ENCODE measurements at regions not wholly inside any gene's neighbourhood (a gene's known extent, or its start where the extent isn't known, plus 50 kb on each side); places are given as distances from the start of the nearest gene placed in this dataset.
"Not testable (repeated sequence)": the region's sequence is repeated elsewhere in the genome, so short reads cannot be mapped to it uniquely, and the experiment has no call there.

- no peak for DNase-seq
Measured at GRCh38 chr4:175033162-175033561, 115.0 kb downstream of the ADAM29 start.

GRCh38 chr4:175034007-175034406, 115.8 kb downstream of the ADAM29 start:
- no peak for DNase-seq

- DNase-seq: no peak
Measured at GRCh38 chr4:175034986-175035705, 117.0 kb downstream of the ADAM29 start.

- no peak for DNase-seq
Measured at GRCh38 chr4:175035905-175036304, 117.7 kb downstream of the ADAM29 start.

GRCh38 chr4:175048111-175048784, 130.1 kb downstream of the ADAM29 start:
- DNase-seq: no peak

GRCh38 chr4:175048906-175049305, 130.7 kb downstream of the ADAM29 start:
- DNase-seq: no peak

GRCh38 chr4:175051974-175052373, 133.8 kb downstream of the ADAM29 start:
- DNase-seq: no peak

- no peak for DNase-seq
Measured at GRCh38 chr4:175054980-175055379, 136.8 kb downstream of the ADAM29 start.

GRCh38 chr4:175062183-175062592, 144.0 kb downstream of the ADAM29 start:
- DNase-seq: no peak

GRCh38 chr4:175065228-175065627, 147.1 kb downstream of the ADAM29 start:
- no peak for DNase-seq

GRCh38 chr4:175066923-175067627, 148.9 kb downstream of the ADAM29 start:
- no peak for DNase-seq

- DNase-seq: no peak
Measured at GRCh38 chr4:175068266-175068665, 150.1 kb downstream of the ADAM29 start.

GRCh38 chr4:175070444-175070843, 152.3 kb downstream of the ADAM29 start:
- no peak for DNase-seq

GRCh38 chr4:175071123-175071522, 153.0 kb downstream of the ADAM29 start:
- no peak for DNase-seq

GRCh38 chr4:175087145-175087544, 169.0 kb downstream of the ADAM29 start:
- no peak for DNase-seq

- DNase-seq: no peak
Measured at GRCh38 chr4:175090116-175090515, 172.0 kb downstream of the ADAM29 start.

- no peak for DNase-seq
Measured at GRCh38 chr4:175091649-175092048, 173.5 kb downstream of the ADAM29 start.

- DNase-seq: no peak
Measured at GRCh38 chr4:175092114-175092513, 174.0 kb downstream of the ADAM29 start.

- not testable (repeated sequence) for DNase-seq
Measured at GRCh38 chr4:175093055-175093454, 174.9 kb downstream of the ADAM29 start.

- DNase-seq: no peak
Measured at GRCh38 chr4:175103403-175103802, 185.2 kb downstream of the ADAM29 start.

GRCh38 chr4:175106301-175106700, 188.1 kb downstream of the ADAM29 start:
- DNase-seq: no peak

GRCh38 chr4:175109933-175110332, 191.8 kb downstream of the ADAM29 start:
- no peak for DNase-seq

- no peak for DNase-seq
Measured at GRCh38 chr4:175125410-175126068, 207.4 kb downstream of the ADAM29 start.
